PC-3 (cell line): ENCODE measurements at regions not wholly inside any gene's neighbourhood (a gene's known extent, or its start where the extent isn't known, plus 50 kb on each side); places are given as distances from the start of the nearest gene placed in this dataset.

Experiments used
- ATAC-seq: fragments of 200-7000 bp; cut with Tn5 transposase; 2 replicates; pipeline ENCODE4 v1.9.1; 2020; ENCODE audit warnings: mild to moderate bottlenecking, moderate library complexity
- BruUV-seq: library from RNA; stranded (reverse); fragments of 400-500 nt; replicated peaks from 2 replicates; lab custom pipeline; 2021; lab: Mats Ljungman, UMichigan
- CTCF ChIA-PET: fragments of 300-600 bp; sonication (Branson Sonifier 250); formaldehyde crosslinking; loops from one replicate; lab custom pipeline; 2022; ENCODE audit warnings: antibody characterized with exemption; lab: Charles Lee
- POLR2A ChIA-PET: fragments of 300-600 bp; sonication (Branson Sonifier 250); formaldehyde crosslinking; loops from one replicate; lab custom pipeline; 2022; ENCODE audit warnings: antibody characterized with exemption; ENCODE audit not compliant: unreplicated experiment; lab: Charles Lee
- DNase-seq: peaks from one replicate; pipeline ENCODE4 v3.0.0-alpha.2; 2015
- H2AFZ ChIP-seq: fragments of 300-600 bp; sonication (generic); 2 replicates; pipeline ENCODE4 v1.6.0; 2016; ENCODE audit warnings: antibody characterized with exemption, low read length
- H3F3A ChIP-seq: fragments of 300-600 bp; sonication (generic); one replicate; pipeline ENCODE4 v1.6.0; 2017; ENCODE audit warnings: antibody characterized with exemption, low read length, control low read depth, mild to moderate bottlenecking; ENCODE audit not compliant: unreplicated experiment
- H3K27ac ChIP-seq: fragments of 300-600 bp; sonication (generic); 2 replicates; pipeline ENCODE4 v1.5.1; 2016; ENCODE audit warnings: mild to moderate bottlenecking, low read length
- H3K27me3 ChIP-seq: fragments of 300-600 bp; sonication (generic); 2 replicates; pipeline ENCODE4 v1.6.1; 2016; ENCODE audit warnings: low read length, mixed read lengths
- H3K36me3 ChIP-seq: fragments of 300-600 bp; sonication (generic); 2 replicates; pipeline ENCODE4 v1.6.1; 2016; ENCODE audit warnings: low read depth, mixed run types, low read length, mixed read lengths
- H3K4me1 ChIP-seq: fragments of 300-600 bp; sonication (generic); 2 replicates; pipeline ENCODE4 v1.5.1; 2016; ENCODE audit warnings: low read length; ENCODE audit not compliant: insufficient read depth
- H3K4me2 ChIP-seq: fragments of 300-600 bp; sonication (generic); 2 replicates; pipeline ENCODE4 v1.6.0; 2016; ENCODE audit warnings: low read length
- H3K4me3 ChIP-seq: fragments of 300-600 bp; sonication (generic); 2 replicates; pipeline ENCODE4 v1.5.1; 2016; ENCODE audit warnings: mild to moderate bottlenecking, low read length, mixed read lengths
- H3K79me2 ChIP-seq: fragments of 300-600 bp; sonication (generic); 2 replicates; pipeline ENCODE4 v1.6.1; 2017; ENCODE audit warnings: low read length, mixed read lengths
- H3K9ac ChIP-seq: fragments of 300-600 bp; sonication (generic); 2 replicates; pipeline ENCODE4 v1.6.0; 2016; ENCODE audit warnings: mild to moderate bottlenecking, low read length
- H3K9me2 ChIP-seq: fragments of 300-600 bp; sonication (generic); replicated peaks from 2 replicates; pipeline ENCODE4 v1.6.1; 2016; ENCODE audit warnings: mixed run types, low read length, mixed read lengths
- H3K9me3 ChIP-seq: fragments of 300-600 bp; sonication (generic); 2 replicates; pipeline ENCODE4 v1.6.1; 2016; ENCODE audit warnings: low read length, mixed read lengths
- H4K20me1 ChIP-seq: fragments of 300-600 bp; sonication (generic); 2 replicates; pipeline ENCODE4 v1.6.1; 2016; ENCODE audit warnings: low read length, mixed read lengths
- EZH2 ChIP-seq: fragments of 300-600 bp; sonication (generic); IDR thresholded peaks from one replicate; pipeline ENCODE4 v1.6.1; 2017; ENCODE audit warnings: antibody characterized with exemption, mild to moderate bottlenecking, low read length; ENCODE audit not compliant: unreplicated experiment
- EZH2phosphoT487 ChIP-seq: fragments of 300-600 bp; sonication (generic); IDR thresholded peaks from 2 replicates; pipeline ENCODE4 v1.6.1; 2018; ENCODE audit warnings: mild to moderate bottlenecking, antibody characterized with exemption, low read length, borderline replicate concordance
- intact Hi-C: fragments of 100-400 bp; cut with micrococcal nuclease; formaldehyde crosslinking; loops from 2 replicates; pipeline ENCODE4 v1.9.0; 2023
- TF ChIP-seq, protein P1 (sequence below): fragments of 300-600 bp; sonication (generic); conservative IDR thresholded peaks from 2 replicates; pipeline ENCODE4 v1.5.1; 2017; ENCODE audit warnings: antibody characterized with exemption, low read depth, mild to moderate bottlenecking, low read length

DNA sequence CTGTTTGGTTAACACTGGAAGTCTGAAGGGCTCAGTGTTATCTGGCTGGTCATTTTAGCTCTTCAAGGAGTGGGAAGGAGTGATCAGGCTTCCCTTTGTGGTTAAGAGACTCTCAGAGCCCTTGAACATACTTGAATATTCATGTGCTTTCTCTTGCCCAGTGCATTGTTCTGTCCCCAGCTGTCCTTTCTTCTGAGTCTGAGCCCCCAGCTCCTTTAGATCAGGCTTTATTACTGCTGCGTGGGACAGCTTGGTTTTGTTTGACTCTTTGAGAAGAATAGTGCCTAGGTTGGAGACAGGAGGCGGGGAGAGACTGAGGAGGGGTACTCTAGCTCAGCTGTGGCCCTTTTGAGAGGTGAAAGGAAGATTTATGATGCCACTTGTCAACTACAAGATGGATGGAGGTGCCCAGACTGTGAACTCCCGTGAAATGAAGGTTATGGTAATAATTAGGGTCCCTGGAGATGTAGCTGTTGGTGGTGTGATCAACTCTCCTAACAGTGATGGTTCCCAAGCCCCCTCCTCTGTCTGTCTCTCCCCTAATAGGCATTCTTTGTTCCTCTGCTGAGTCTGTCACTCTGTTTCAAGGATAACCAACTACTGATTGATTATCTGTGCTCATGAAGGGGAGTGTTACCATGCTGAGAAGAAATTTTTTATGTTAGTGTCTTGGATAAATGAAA lies 83.1 kb upstream of the GLRA1 start:
- no peaks in the 10 kb centered on the region for H3K4me1 ChIP-seq
- no peak overlapping the region for H3K4me3 ChIP-seq
- intact Hi-C loops = no loop called here
- ATAC-seq = no peak
- no peaks in the 10 kb centered on the region for H3K79me2 ChIP-seq
- BruUV-seq = no TSS peak
- H2AFZ ChIP-seq = no peak overlapping the region
- H3F3A ChIP-seq = no peaks in the 10 kb centered on the region
- H3K4me2 ChIP-seq = no peak overlapping the region
- TF ChIP-seq EZH2 = no peak
- TF ChIP-seq, protein P1, sequence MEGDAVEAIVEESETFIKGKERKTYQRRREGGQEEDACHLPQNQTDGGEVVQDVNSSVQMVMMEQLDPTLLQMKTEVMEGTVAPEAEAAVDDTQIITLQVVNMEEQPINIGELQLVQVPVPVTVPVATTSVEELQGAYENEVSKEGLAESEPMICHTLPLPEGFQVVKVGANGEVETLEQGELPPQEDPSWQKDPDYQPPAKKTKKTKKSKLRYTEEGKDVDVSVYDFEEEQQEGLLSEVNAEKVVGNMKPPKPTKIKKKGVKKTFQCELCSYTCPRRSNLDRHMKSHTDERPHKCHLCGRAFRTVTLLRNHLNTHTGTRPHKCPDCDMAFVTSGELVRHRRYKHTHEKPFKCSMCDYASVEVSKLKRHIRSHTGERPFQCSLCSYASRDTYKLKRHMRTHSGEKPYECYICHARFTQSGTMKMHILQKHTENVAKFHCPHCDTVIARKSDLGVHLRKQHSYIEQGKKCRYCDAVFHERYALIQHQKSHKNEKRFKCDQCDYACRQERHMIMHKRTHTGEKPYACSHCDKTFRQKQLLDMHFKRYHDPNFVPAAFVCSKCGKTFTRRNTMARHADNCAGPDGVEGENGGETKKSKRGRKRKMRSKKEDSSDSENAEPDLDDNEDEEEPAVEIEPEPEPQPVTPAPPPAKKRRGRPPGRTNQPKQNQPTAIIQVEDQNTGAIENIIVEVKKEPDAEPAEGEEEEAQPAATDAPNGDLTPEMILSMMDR = no peak
- TF ChIP-seq EZH2phosphoT487 = no peak
- no peak overlapping the region for H3K9ac ChIP-seq
- no peaks in the 10 kb centered on the region for H3K9me2 ChIP-seq
- H3K9me3 ChIP-seq = no peaks in the 10 kb centered on the region
- POLR2A ChIA-PET = no interaction called here
- no peaks in the 10 kb centered on the region for H4K20me1 ChIP-seq
- H3K27ac ChIP-seq = no peak overlapping the region
- no peaks in the 10 kb centered on the region for H3K36me3 ChIP-seq
- DNase-seq = no peak
- peaks cover 10% of the 10 kb centered on the region for H3K27me3 ChIP-seq
- CTCF ChIA-PET = no interaction called here

DNA sequence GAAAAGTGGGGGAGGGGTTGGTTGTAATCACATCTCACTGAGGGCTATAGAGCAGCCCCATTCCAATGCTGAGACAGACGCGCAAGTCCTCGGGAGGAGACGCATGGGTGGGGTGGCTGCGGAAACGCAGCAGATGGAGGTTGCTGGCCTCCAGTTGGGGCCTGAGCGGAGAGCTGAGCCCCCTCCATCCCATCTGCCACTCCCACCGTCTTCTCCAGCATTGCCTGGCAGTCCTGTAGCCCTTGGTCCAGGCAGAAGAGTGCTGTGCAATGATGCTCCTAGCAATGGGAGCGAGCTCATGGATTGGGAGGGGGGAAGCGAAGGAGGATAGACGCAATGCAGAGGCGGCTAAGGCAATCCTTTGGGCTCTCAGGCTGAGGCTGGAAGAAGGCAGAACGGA lies 79.4 kb upstream of the GLRA1 start:
- TF ChIP-seq, protein P1 = no peak
- TF ChIP-seq EZH2phosphoT487 (no peak), EZH2 (no peak)

More for the DNA sequence above, 79.4 kb upstream of the GLRA1 start:
- Histone ChIP-seq H3K9ac (no peak overlapping the region), H3F3A (no peaks in the 10 kb centered on the region), H3K27me3 (peaks cover 13% of the 10 kb centered on the region), H2AFZ (no peak overlapping the region), H3K9me3 (no peaks in the 10 kb centered on the region), H3K79me2 (no peaks in the 10 kb centered on the region), H3K4me2 (no peak overlapping the region), H3K9me2 (no peaks in the 10 kb centered on the region), H3K4me3 (no peak overlapping the region), H3K4me1 (no peaks in the 10 kb centered on the region), H3K36me3 (no peaks in the 10 kb centered on the region), H4K20me1 (no peaks in the 10 kb centered on the region), H3K27ac (no peak overlapping the region)
- no TSS peak for BruUV-seq
- intact Hi-C loops = no loop called here
- ChIA-PET CTCF (no interaction called here), POLR2A (no interaction called here)
- ATAC-seq (no peak), DNase-seq (no peak)
